C4-2B (cell line): ENCODE measurements at regions not wholly inside any gene's neighbourhood (a gene's known extent, or its start where the extent isn't known, plus 50 kb on each side); places are given as distances from the start of the nearest gene placed in this dataset.

Experiments used
- H3K27ac ChIP-seq: fragments of 450-650 bp; 2 replicates; pipeline ENCODE4 v1.5.1; 2017
- ZFX ChIP-seq: fragments of 450-650 bp; IDR thresholded peaks from 2 replicates; pipeline ENCODE4 v1.6.1; 2017
- TF ChIP-seq, protein P1 (sequence below): fragments of 450-650 bp; conservative IDR thresholded peaks from 2 replicates; pipeline ENCODE4 v1.5.1; 2017; ENCODE audit warnings: mild to moderate bottlenecking

DNA sequence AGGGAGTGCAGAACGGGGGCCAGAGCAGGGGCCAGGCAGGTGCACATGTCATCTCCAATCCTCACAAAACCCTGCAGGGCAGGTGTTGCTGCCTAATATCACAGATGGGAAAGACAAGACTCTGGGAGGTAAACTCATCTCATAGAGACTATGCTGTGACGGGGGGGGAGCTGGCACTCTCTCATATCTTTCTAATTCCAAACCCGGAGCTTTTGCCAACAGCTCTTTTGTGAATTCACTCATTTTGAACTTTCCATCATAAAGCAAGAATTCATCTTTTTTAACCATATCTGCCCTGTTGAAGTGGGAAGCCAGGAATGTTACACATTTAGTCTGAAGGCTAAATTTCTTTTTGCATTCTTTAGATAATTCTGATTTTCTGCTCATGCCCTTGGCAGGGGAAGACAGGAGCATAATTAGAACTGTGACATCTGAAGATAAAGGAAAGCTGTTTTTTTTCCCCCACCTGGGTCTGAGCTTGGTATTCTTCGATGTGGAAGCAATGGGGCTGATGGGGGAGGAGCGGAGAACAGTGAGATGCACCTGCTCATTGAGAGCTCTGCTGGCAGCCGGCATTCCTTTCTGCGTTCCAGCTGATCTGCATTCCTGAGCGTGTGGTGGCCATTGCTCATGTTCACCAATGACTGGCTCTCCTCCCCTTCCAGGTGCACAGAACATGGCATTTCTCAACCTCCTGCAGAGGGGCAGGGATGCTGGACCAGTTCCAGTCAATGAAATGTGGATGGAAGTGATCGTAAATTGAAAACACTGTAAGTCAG is 159.2 kb downstream of the NSG2 start:
- TF ChIP-seq, protein P1, sequence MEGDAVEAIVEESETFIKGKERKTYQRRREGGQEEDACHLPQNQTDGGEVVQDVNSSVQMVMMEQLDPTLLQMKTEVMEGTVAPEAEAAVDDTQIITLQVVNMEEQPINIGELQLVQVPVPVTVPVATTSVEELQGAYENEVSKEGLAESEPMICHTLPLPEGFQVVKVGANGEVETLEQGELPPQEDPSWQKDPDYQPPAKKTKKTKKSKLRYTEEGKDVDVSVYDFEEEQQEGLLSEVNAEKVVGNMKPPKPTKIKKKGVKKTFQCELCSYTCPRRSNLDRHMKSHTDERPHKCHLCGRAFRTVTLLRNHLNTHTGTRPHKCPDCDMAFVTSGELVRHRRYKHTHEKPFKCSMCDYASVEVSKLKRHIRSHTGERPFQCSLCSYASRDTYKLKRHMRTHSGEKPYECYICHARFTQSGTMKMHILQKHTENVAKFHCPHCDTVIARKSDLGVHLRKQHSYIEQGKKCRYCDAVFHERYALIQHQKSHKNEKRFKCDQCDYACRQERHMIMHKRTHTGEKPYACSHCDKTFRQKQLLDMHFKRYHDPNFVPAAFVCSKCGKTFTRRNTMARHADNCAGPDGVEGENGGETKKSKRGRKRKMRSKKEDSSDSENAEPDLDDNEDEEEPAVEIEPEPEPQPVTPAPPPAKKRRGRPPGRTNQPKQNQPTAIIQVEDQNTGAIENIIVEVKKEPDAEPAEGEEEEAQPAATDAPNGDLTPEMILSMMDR: no peak
- TF ChIP-seq ZFX: no peak
- no peak overlapping the region for H3K27ac ChIP-seq

DNA sequence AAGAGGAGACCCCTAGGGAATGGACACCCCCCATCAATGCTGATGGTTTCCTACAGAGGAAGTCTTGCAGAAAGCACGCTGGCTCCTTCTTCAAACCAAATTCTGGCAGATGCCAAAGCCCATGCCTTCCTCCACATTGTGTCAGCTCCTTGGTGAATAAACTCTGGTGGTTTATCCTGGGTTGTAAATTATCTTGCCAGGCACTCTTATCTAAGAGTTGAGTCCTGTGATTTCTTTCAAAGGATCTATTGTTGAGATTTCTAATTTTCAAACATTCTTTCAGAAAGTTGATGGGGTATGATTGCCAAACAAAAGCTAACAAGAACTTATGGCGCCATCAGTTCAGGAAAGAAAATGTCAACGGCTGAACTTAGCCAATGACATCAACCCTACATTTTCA is 160.4 kb downstream of the NSG2 start:
- TF ChIP-seq, protein P1: no peak
- TF ChIP-seq ZFX: no peak
- no peak overlapping the region for H3K27ac ChIP-seq

GRCh38 chr5:174210596-174211276 is 165.2 kb downstream of the NSG2 start:
- no peak for TF ChIP-seq ZFX
- TF ChIP-seq, protein P1: no peak
- H3K27ac ChIP-seq: no peak overlapping the region

- no peak overlapping the region for H3K27ac ChIP-seq
- TF ChIP-seq ZFX: no peak
- TF ChIP-seq, protein P1: no peak
Measured at GRCh38 chr5:174211277-174211626, 165.7 kb downstream of the NSG2 start.

DNA sequence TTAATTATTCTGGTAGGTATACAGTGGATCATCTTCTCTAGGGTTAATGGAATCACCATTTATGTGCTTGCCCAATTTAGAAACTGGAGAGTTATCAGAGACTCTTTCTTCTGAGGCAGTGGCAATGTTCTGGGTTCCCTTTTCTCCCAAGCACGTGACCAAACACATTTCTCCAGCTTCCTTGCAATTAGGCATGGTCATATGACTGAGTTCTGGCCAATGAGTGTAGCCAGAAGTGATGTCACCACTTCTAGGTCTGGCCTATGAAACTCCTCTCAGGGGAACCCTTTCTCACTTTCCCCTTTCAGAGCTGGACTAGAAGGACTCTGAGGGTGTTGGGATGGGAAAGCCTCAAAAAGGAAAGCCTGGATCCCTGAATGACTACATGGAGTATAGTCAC is 172.0 kb downstream of the NSG2 start:
- no peak for TF ChIP-seq ZFX
- TF ChIP-seq, protein P1: no peak

DNA sequence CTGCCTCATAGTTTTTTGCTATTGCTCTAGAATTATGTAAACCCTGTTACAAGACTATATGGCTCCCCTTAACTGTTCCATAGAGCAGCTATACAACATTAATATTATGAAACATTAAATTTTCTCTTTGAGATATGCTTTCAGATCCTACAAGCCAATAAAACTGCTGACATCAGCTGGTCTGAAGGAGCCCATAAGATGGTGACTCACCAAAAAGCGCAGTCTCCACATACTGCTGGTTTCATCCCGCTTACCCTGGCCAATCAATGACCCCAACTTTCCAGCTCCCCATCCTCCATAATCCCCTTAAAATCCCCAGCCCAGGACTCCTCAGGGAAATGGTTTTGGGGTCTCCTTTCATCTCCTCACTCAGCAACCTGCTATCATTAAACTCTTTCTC is 172.7 kb downstream of the NSG2 start:
- no peak overlapping the region for H3K27ac ChIP-seq
- no peak for TF ChIP-seq ZFX
- TF ChIP-seq, protein P1: no peak

More for the DNA sequence above, 172.0 kb downstream of the NSG2 start:
- no peak overlapping the region for H3K27ac ChIP-seq

DNA sequence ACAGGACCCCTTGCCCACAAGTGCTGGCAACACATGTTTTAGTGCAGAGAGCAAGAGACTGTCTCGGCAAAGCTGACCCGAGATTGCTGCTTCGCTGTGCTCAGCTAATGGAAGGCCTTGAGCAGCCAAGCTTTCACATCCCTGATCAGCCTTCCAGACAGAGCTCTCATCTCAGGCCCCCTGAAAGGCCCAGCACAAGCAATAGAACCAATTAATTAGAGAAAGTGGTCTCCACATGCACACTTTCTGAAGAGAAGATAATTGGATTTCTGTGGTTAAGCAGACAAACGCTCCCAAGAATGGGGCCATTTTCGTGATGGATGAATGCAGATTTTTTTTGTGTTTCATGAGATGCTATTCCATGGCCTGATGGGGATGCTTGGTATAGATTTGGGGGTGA is 174.9 kb downstream of the NSG2 start:
- H3K27ac ChIP-seq: no peak overlapping the region
- TF ChIP-seq, protein P1: no peak
